GM19239 (cell line): ENCODE measurements at regions not wholly inside any gene's neighbourhood (a gene's known extent, or its start where the extent isn't known, plus 50 kb on each side); places are given as distances from the start of the nearest gene placed in this dataset.

ENCODE experiments used
- DNase-seq: peaks from one replicate; pipeline ENCODE4 v3.0.0; 2011; ENCODE audit warnings: low spot score; ENCODE audit not compliant: insufficient read length
- FAIRE-seq: peaks from 2 replicates; lab custom pipeline; 2011; peaks lifted over from hg19 to GRCh38; lab: Jason Lieb, UNC

DNA sequence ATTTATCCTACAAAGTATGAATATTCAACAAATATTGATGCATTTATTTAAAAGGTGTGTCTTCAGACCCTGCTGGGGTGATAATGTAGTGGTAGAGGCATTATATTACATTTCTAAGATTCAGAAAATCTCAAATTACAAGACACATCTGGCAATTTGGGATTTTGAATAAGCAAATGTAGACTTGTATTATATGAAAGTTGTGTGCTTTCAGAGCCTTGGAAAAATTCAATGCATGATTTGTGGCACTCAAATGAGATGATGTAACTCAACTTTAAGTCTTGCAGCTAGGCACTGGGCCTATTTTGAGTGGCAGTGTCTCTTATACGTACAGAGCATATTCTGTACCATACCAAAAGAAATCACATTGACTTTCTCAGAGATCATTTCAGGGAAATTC lies 214.4 kb downstream of the ETS1 start:
- no peak for DNase-seq
- no peak for FAIRE-seq

DNA sequence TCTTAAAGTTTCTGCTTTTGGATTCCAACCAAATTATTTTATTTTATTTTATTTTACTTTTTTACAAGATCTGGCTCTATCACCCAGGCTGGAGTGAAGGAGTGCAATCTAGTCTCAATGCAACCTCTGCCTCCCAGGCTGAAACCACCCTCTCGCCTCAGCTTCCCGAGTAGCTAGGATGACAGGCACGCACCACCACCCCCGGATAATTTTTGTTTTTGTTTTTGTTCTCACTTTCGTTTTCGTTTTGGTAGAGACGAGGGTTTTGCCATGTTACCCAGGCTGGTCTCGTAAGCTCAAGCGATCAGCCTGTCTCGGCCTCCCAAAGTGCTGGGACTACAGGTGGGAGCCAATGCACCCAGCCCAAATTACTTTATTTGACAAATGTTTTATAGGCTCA lies 219.8 kb downstream of the ETS1 start:
- FAIRE-seq = peak; percentile 75
- no peak for DNase-seq

DNA sequence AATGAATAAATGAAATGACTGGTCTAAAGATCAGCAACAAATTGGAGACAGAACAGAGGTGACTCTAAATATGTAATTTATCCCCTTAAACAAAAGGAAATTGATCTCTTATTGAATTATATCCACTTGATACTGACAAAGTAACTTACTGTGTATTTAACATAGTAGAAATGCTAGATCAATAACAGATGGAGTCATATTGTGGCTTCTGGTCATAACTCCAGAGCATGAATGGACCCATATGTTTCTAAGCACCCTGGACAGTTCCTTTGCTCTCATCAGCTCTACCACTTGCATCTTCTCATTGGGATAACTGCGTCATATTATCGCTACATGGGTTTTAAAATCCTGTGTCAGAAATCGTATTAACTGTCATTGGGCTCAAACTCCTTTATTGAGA lies 222.3 kb downstream of the ETS1 start:
- DNase-seq (no peak), FAIRE-seq (peak; percentile 62)

DNA sequence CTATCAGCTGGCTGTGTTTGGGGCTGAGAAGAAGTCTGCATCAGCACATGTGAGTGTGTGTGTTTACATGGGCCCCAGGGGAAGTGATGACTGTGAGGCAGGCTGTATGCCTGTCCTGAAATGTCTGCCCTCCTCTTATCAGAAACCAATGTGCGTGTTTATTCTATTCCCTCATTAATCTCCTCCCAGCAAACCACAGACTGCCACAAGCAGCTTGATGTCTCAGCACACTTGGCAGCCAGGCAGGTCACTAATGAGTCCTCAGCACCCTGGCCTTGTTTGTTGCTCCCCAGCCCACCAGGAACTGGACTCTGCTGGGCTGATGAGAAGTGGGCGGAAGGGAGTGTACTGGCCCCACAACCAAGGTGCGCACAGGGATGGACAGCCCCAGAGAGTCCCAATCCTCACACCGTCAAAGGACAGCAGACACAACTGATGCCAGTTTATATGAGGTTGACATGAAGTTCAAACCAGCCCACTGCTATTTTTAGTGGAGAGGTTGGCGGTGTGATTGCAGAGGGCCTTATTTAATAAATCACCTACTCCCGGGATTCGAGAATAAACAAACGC lies 225.8 kb downstream of the ETS1 start:
- FAIRE-seq = no peak
- no peak for DNase-seq

DNA sequence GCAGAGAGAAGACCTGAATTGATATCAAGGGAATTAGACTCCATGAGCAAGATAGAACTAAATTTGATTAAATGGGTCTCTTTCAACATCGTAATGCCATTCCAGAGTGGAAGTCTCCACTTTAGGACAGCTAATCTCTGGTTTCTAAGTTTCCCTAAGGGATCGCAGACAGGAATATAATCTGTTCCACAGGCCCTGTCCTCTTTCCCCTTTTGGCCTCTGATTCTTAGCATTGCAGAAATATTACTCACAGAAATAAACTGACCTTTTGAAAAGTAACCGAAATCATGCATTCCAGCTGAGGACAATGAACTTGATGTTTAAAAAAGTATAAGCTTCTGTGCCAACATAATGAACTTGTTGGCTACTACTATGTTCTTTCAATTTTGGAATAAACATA lies 227.8 kb downstream of the ETS1 start:
- no peak for FAIRE-seq

DNA sequence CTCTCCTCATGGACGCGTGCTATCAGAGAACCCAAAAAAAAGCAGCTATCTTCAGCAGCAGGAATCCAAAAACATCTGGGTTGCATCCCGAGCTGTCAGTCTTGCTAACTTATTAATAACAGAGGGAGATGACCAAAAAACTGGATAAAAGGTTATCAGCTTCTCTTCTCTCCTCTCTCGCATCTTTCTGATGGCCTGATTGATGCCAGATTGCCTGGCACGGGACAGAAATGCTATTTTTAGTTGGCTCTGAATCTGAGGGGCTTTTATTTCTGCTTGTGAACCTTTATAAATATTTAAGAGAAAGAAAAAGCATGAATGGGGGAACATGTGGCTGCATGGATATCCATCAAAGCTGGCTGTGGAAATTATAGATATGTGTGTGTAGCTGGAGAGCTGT lies 230.3 kb downstream of the ETS1 start:
- FAIRE-seq (no peak), DNase-seq (no peak)

More for the DNA sequence above, 227.8 kb downstream of the ETS1 start:
- DNase-seq = no peak

DNA sequence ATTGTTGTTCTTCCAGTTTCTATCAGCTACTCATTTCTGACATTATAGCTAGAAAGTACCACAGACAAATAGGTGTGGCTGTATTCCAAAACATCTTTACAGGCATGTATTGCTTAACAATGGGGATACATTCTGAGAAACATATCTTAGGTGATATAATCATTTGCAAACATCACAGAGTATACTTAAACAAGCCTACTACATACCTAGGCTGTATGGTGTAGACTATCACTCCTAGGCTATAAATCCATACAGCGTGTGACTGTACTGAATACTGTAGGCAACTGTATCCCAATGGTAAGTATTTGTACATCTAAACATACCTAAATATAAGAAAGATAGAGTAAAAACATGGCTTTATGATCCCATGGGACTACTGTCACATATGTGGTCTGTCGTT lies 231.8 kb downstream of the ETS1 start:
- no peak for FAIRE-seq
- no peak for DNase-seq

DNA sequence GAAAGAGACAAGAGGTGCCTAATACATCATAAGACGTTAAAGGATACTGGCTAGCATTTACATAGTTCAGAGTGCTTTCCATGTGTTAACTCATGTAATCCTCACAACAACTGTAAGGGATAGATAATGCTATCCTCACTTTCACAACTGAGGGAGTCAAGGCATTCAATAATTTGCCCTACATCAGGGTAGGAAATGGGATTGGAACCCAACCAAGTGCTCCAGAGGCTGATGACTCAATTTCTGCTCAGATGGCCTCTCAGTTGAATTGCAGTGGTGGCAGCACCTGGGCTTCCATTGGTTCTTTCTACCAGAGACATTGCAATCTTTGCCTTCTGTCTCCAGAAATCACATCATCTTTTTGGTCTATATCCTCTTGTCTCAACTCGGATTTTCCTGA lies 232.9 kb downstream of the ETS1 start:
- FAIRE-seq = no peak

DNA sequence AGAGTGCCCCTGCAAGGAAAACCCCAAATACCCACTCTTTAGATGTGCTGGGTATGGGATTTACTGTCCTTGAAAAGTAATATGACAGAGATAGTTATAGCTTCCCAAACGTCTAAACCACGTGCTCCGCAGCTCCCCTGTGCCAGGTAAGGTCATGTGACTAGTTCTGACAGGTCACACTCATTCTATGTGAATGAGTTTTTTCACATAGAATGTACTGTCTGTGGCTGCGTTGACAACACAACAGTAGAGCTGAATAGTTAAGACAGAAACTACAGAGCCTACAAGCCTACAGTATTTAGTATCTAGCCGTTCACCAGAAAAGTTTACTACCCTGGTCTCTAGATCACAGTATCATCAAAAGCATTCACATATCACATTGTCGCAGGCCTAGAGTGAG lies 236.2 kb downstream of the ETS1 start:
- DNase-seq (no peak), FAIRE-seq (no peak)

More for the DNA sequence above, 232.9 kb downstream of the ETS1 start:
- no peak for DNase-seq

DNA sequence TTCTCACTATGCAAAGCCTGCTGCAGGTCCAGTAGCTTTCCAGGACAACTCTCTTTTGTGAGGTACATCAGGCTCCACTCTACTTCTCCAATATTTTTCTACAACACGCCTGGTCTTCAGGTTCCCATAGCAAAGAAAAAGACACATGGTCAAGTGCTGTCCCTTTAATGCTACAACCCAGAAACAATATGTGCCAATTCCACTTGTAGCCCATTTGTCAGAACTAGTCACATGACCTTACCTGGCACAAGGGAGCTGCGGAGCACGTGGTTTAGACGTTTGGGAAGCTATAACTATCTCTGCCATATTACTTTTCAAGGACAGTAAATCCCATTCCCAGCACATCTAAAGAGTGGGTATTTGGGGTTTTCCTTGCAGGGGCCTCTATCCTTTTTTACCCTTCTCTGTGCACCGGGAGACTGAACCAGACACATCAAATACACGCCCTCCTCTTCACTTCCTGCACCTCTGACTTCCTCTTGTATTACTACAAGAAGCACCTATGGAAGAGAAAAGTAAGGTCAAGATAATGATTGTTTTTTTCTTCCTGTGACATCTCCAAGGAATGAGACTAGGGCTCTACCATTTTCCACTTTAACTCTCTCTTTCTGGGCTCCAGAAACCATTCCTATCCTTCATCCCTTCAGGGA lies 237.6 kb downstream of the ETS1 start:
- FAIRE-seq (no peak), DNase-seq (no peak)

DNA sequence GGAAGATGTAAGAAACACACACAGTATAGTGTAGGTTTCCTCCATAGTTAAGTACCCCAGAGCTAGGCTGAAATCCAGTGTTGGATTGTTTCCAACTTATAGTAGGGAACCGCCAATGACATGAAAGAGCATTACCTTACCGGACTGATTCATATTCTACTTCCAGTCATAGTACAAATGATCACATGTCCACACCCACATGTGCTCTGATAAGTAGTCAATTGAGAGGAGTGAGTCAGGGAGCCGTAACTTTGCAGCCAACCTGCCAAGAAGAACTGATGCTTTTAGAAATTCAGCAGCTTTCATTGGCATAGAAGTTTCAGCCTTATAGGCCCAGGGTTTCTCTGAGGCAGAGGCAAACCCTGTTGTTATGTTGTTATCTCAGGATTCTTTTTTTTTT lies 240.6 kb downstream of the ETS1 start:
- DNase-seq (no peak), FAIRE-seq (no peak)

DNA sequence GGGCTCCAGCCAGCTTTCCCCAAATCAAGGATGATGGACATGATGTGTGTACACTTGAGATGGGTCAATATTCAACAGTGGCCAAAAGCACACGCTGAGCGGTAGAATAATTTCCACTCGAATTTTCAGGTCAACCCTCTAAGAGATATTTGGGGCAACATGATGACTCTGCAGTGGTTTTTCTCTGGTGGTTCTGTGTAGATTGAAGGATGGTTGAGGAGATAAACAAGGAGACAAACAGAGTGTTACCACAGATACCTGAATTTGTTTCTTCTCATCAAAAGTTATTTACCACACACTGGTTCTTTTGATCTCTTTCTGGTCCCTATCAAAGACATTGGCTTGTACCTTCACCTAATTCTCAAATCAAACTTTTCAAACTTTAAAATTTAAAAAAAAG lies 242.0 kb downstream of the ETS1 start:
- no peak for FAIRE-seq
- no peak for DNase-seq

DNA sequence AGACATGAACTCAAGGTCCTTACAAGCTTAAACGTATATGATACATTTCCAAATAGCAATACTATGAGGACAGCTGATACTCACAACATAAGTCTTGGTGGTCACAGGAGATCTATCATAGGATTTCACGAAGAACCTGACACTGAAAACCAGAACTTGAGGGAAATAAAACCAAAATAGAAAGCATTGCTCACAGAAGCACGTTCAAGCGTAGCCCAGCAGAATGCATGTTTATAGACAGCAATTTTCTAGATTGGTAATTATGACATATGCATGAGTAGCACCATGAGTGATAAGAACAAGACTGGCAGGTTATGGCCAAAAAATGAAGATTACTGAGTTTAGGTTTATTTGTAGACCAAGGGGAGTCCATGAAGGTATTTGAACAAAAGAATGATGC lies 243.5 kb downstream of the ETS1 start:
- FAIRE-seq (peak; percentile 65), DNase-seq (no peak)

DNA sequence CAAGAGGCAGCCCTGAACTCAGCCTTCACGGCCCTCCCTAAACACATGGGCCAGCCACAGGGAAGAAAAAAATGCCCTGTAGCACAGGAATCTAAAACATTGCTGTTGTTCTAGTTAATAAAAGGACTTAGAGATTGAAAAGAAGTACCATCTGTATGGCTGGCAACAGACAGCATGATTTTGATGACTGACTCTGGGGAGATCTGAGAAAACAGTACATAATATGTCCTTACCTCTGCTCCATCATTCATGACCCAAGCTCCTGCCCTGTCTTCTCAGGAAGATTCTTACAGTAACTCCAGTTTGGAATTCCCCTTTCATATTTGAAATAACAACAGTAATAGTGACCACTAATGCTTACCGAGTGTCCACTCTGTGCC lies 244.2 kb downstream of the ETS1 start:
- DNase-seq = no peak
- peak; percentile 55 for FAIRE-seq

DNA sequence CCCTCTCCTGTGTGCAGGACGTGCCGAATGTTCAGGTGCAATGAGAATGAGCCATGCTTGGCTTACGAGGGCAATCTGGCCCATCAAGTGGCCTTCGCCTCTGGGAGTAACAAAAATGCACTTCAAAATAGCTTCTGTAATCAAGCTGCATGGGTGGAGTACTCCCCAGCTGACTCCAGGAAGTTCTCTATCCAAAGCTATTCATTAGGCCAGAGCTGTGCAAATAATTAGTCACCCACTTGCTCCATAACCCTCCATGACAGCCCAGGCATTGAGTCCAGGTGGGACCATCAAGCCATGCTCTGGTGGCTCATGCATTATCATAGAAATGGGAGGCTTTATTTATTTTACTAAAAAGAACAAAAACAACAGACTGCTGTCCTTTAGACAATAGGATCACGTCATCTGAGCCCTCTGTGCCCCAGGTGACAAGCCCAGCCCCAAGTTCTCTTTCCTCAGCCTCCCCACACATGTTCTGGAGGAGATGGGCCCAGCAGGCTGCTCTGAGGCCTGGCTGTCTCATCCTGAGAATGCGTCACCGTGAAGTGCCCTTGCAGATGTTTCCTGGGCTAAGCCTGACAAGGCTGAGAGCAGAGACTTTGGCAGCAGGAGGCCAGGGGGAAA lies 244.7 kb downstream of the ETS1 start:
- DNase-seq (peak; percentile 38), FAIRE-seq (peak; percentile 83)

DNA sequence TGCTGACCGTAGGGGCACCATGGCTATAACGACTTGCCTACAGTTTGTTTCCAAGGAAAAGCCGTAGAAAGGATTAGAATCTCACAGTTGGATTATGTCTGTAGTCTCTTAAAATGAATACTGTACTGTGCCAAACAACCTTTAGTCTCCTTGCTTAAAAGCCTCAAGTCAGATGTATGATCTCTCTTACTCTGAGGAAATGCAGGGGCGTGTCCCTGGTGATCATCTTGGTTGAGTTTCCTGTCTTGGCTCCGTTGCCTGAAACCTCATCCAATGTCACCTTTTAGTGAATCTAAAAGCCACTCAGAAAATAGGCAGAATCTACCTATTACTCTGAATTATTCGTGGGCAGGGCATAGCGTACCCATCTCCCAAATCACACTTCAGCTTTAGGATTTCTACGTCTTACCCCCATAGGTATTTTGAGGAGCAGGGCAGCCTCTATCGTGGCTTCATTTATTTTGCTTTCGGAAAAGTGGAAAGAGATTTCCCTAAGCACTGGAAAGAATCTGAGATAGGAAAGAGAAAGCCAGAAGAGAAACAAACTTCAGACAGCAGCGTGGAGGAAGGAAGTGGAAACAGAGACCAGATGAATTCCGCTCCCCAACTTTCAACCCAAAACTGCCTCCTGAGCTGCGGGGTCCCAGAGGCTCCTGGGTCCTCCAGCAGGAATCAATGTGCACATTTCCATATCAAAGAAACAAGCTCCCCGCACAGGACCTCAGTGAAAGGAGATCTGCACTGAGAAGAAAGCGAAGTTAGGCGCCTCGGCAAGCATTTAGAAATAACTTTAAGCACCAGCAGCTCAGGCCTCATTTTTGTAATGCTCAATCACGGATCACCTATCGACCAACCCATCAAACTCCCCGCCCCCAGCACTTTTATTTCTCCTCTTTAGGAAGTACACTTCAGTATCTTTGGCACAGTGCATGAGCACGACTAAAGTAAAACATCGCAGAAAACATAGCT lies 245.8 kb downstream of the ETS1 start:
- DNase-seq = no peak
- peak; percentile 51 for FAIRE-seq

DNA sequence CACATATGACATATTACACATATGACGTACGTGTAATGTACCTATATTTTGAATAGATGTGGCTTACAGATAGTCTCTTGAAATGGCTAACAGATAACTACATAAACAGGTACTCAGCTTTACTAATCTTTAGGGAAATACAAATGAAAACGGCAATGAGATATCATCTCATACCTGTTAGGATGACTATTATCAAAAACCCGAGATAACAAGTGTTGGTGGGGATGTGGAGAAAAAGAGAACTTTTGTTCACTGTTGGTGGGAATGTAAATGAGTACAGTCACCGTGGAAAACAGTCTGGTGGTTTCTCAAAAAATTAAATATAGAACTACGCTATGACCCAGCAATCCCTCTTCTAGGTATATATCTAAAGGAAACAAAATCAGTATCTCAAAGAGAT lies 247.6 kb downstream of the ETS1 start:
- peak; percentile 37 for FAIRE-seq
- DNase-seq = no peak

DNA sequence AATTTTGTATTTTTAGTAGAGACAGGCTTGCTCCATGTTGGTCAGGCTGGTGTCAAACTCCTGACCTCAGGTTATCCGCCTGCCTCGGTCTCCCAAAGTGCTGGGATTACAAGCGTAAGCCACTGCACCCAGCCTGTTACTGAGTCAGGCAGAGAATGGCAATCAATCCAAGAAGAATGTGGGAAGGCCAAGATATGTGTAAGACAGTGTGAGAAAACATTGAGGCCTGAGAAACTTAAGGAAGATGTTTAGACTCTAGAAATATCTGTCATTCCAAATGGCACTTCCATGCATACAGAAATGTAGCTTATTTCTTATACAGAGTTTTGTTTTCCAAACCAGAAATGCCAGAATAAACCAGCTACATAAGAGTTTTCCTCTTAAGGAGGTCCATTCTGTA lies 248.5 kb downstream of the ETS1 start:
- FAIRE-seq = no peak
- DNase-seq = no peak

DNA sequence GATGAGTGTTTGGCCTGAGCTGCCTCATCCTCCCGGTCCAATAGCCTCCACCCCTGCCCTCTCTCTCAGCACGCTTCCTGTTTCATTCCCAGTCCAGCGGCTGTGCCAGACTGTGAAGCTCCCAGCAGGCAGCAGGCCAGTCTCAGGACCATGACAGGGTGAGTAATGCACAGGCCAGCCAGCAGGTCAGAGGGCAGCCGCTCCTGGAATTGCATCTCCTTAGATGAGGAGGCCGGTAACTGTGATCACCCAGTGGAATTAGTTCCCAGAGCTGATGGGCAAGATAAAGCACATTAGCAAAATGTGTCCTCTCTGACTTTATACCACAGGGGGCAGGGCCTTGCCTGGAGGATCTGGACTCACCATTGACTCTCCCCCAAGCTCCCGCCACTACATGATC lies 251.2 kb downstream of the ETS1 start:
- no peak for FAIRE-seq
- DNase-seq = no peak

DNA sequence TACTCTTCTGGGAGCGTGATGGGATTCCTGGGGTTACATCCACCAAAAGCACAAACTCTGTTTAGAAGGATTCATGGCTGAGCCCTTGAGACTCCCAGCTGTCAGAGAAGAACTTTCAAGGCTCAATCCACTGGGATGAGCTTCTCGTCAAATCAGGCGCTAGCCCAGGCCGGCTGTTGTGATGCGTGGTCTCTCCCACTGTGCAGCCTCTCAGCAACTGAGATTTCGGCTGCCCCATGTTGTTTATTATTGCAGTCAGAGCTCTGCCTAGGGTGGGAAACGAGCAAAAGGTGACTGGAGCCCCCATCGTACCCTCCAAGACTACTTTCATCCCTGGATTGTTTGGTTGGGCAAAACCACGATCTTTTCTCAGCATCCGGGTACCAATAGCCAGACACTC lies 251.6 kb downstream of the ETS1 start:
- FAIRE-seq (no peak), DNase-seq (no peak)
